HG03571 (cell line): ENCODE measurements at regions not wholly inside any gene's neighbourhood (a gene's known extent, or its start where the extent isn't known, plus 50 kb on each side); places are given as distances from the start of the nearest gene placed in this dataset.

Source experiments
- ATAC-seq: cut with Tn5 transposase; IDR thresholded peaks from one replicate; pipeline ENCODE4 v1.9.1; 2021; ENCODE audit not compliant: unreplicated experiment

GRCh38 chr5:30764704-30765103 is 428.8 kb upstream of the CDH6 start:
- ATAC-seq, result no peak

- no peak for ATAC-seq
These were observed 433.8 kb upstream of the CDH6 start for GRCh38 chr5:30759731-30760130.

GRCh38 chr5:30752015-30752414 is 441.5 kb upstream of the CDH6 start:
- no peak for ATAC-seq

GRCh38 chr5:30749971-30750370 is 443.5 kb upstream of the CDH6 start:
- ATAC-seq, result no peak

- no peak for ATAC-seq
These were observed 446.1 kb upstream of the CDH6 start for GRCh38 chr5:30747412-30747811.

- ATAC-seq, result no peak
These were observed 456.8 kb upstream of the CDH6 start for GRCh38 chr5:30736669-30737068.

- ATAC-seq, result no peak
These were observed 459.4 kb upstream of the CDH6 start for GRCh38 chr5:30734118-30734517.

GRCh38 chr5:30725073-30725472 is 468.4 kb upstream of the CDH6 start:
- no peak for ATAC-seq

- ATAC-seq, result no peak
These were observed 495.3 kb upstream of the CDH6 start for GRCh38 chr5:30698217-30698616.

GRCh38 chr5:30693326-30693725 is 500.2 kb upstream of the CDH6 start:
- ATAC-seq, result no peak

GRCh38 chr5:30690931-30691330 is 502.6 kb upstream of the CDH6 start:
- no peak for ATAC-seq

- ATAC-seq, result no peak
These were observed 506.0 kb upstream of the CDH6 start for GRCh38 chr5:30687461-30687860.

GRCh38 chr5:30686530-30686929 is 507.0 kb upstream of the CDH6 start:
- ATAC-seq, result no peak

GRCh38 chr5:30676223-30676840 is 517.2 kb upstream of the CDH6 start:
- ATAC-seq, result no peak

- no peak for ATAC-seq
These were observed 526.2 kb upstream of the CDH6 start for GRCh38 chr5:30667293-30667692.

- no peak for ATAC-seq
These were observed 530.0 kb upstream of the CDH6 start for GRCh38 chr5:30663536-30663935.

- ATAC-seq, result no peak
These were observed 531.1 kb upstream of the CDH6 start for GRCh38 chr5:30662373-30662772.

GRCh38 chr5:30661730-30662129 is 531.8 kb upstream of the CDH6 start:
- no peak for ATAC-seq

- no peak for ATAC-seq
These were observed 534.1 kb upstream of the CDH6 start for GRCh38 chr5:30659417-30659816.

- no peak for ATAC-seq
These were observed 543.2 kb upstream of the CDH6 start for GRCh38 chr5:30650311-30650710.

GRCh38 chr5:30638899-30639298 is 554.6 kb upstream of the CDH6 start:
- ATAC-seq, result no peak

GRCh38 chr5:30627945-30628344 is 565.5 kb upstream of the CDH6 start:
- no peak for ATAC-seq

- ATAC-seq, result no peak
These were observed 566.9 kb upstream of the CDH6 start for GRCh38 chr5:30626557-30626956.
